Spleen (tissue), 7 donors: ENCODE measurements at regions not wholly inside any gene's neighbourhood (a gene's known extent, or its start where the extent isn't known, plus 50 kb on each side); places are given as distances from the start of the nearest gene placed in this dataset.
"Not testable (repeated sequence)": the region's sequence is repeated elsewhere in the genome, so short reads cannot be mapped to it uniquely, and the experiment has no call there.

Source experiments
- POLR2A ChIP-seq, 3 donors: fragments of 450-650 bp; IDR thresholded peaks; one replicate each; pipeline ENCODE4 v1.5.1; 2017; ENCODE audit warnings: antibody characterized with exemption in 3 of 3, mild to moderate bottlenecking in 1 of 3
- POLR2AphosphoS5 ChIP-seq, 3 donors: sonication (generic); formaldehyde crosslinking; IDR thresholded peaks; one replicate each; pipeline ENCODE4 v1.5.1; 2017; ENCODE audit warnings: antibody characterized with exemption in 3 of 3
- TF ChIP-seq, protein P1 (sequence below), 11 experiments: fragments of 200-600 bp in 7 of 11; fragments of 450-650 bp in 4 of 11; sonication (generic) in 4 of 11; IDR thresholded peaks in 8 of 11; conservative IDR thresholded peaks in 3 of 11; 1 replicate in 7 of 11; 2 replicates in 4 of 11; pipeline versions ENCODE4 v1.4.0 to v1.8.0; 2016 to 2021; ENCODE audit warnings: antibody characterized with exemption in 11 of 11, inconsistent platforms in 4 of 11, mild to moderate bottlenecking in 1 of 11
- donor health status: DM: no; HTN: no; CAD: no; lungs with moderate emphysema.
- donor health status: DM: no; HTN: no; CAD: no.
- donor health status: DM: no; HTN: no; CAD: no.

DNA sequence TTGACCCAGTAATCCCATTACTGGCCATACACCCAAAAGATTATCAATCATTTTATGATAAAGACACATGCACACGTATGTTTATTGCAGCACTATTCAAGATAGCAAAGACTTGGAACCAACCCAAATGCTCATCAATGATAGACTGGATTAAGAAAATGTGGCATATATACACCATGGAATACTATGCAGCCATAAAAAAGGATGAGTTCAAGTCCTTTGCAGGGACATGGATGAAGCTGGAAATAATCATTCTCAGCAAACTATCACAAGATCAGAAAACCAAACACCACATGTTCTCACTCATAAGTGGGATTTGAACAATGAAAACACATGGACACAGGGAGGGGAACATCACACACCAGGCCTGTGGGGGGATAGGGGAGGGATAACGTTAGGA is 785.3 kb downstream of the SH3BGRL start:
- TF ChIP-seq, protein P1, sequence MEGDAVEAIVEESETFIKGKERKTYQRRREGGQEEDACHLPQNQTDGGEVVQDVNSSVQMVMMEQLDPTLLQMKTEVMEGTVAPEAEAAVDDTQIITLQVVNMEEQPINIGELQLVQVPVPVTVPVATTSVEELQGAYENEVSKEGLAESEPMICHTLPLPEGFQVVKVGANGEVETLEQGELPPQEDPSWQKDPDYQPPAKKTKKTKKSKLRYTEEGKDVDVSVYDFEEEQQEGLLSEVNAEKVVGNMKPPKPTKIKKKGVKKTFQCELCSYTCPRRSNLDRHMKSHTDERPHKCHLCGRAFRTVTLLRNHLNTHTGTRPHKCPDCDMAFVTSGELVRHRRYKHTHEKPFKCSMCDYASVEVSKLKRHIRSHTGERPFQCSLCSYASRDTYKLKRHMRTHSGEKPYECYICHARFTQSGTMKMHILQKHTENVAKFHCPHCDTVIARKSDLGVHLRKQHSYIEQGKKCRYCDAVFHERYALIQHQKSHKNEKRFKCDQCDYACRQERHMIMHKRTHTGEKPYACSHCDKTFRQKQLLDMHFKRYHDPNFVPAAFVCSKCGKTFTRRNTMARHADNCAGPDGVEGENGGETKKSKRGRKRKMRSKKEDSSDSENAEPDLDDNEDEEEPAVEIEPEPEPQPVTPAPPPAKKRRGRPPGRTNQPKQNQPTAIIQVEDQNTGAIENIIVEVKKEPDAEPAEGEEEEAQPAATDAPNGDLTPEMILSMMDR (IDR thresholded peaks at IDR 0.05 in 8 of 11, conservative IDR thresholded peaks at IDR 0.05 in 3 of 11): not testable (repeated sequence)
- not testable (repeated sequence) for TF ChIP-seq POLR2A, POLR2AphosphoS5 (IDR thresholded peaks at IDR 0.05)
